ENCODE measurements at regions not wholly inside any gene's neighbourhood (a gene's known extent, or its start where the extent isn't known, plus 50 kb on each side); places are given as distances from the start of the nearest gene placed in this dataset.

DNA sequence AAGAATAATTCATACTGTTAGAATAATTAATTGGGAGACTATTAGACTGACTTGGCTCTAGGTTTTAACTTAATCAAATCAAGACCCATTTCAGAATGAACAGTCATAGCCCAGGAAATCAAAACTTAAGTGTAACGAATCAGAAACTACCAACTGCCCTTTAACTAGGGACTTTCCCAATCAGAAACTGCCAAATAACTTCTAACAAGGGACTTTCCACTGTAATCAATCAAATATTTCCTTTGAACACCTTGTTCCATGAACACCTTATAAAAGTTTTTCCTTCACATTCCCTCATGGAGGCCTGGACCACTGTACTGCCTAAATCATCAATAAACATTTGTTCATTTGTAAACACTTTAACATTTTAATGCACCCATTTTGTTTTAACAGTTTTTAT, 1054.7 kb upstream of the TMPRSS15 start:
- TF ChIP-seq POLR2A (IDR thresholded peaks at IDR 0.05) (no peak), EP300 (IDR thresholded peaks at IDR 0.05) (no peak), POLR2AphosphoS5 (IDR thresholded peaks at IDR 0.05) (no peak)
- TF ChIP-seq, protein P1, sequence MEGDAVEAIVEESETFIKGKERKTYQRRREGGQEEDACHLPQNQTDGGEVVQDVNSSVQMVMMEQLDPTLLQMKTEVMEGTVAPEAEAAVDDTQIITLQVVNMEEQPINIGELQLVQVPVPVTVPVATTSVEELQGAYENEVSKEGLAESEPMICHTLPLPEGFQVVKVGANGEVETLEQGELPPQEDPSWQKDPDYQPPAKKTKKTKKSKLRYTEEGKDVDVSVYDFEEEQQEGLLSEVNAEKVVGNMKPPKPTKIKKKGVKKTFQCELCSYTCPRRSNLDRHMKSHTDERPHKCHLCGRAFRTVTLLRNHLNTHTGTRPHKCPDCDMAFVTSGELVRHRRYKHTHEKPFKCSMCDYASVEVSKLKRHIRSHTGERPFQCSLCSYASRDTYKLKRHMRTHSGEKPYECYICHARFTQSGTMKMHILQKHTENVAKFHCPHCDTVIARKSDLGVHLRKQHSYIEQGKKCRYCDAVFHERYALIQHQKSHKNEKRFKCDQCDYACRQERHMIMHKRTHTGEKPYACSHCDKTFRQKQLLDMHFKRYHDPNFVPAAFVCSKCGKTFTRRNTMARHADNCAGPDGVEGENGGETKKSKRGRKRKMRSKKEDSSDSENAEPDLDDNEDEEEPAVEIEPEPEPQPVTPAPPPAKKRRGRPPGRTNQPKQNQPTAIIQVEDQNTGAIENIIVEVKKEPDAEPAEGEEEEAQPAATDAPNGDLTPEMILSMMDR (IDR thresholded peaks at IDR 0.05) = no peak
